ENCODE measurements at regions not wholly inside any gene's neighbourhood (a gene's known extent, or its start where the extent isn't known, plus 50 kb on each side); places are given as distances from the start of the nearest gene placed in this dataset.
"Not testable (repeated sequence)": the region's sequence is repeated elsewhere in the genome, so short reads cannot be mapped to it uniquely, and the experiment has no call there.

DNA sequence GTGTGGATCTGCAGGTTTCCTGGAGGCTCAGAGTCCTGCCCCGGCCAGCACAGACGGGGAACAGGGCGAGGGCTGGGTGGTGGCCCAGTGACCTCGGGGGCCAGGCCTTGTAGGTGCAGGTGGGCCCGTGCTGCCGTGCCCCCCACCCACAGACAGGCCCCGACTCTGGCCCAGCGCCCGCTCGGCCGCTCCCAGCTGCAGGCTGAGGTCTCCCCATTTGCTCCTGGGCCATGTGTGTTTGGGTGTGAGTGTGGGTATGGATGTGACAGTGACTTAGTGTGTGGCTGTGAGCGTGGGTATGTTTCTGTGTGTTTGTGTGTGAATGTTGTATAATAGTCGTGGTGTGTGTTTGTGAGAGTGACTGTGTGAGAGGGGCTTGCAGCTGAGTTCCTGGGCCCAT lies 173.8 kb downstream of the TMEM121 start:
- H3K4me3 ChIP-seq; DNase-seq; H3K4me1 ChIP-seq; intact Hi-C loops (cut with DNase I; ENCODE audit: low total_unique reads); H3K27ac ChIP-seq; H3K36me3 ChIP-seq; H3K27me3 ChIP-seq; H3K9me3 ChIP-seq: not testable (repeated sequence)

DNA sequence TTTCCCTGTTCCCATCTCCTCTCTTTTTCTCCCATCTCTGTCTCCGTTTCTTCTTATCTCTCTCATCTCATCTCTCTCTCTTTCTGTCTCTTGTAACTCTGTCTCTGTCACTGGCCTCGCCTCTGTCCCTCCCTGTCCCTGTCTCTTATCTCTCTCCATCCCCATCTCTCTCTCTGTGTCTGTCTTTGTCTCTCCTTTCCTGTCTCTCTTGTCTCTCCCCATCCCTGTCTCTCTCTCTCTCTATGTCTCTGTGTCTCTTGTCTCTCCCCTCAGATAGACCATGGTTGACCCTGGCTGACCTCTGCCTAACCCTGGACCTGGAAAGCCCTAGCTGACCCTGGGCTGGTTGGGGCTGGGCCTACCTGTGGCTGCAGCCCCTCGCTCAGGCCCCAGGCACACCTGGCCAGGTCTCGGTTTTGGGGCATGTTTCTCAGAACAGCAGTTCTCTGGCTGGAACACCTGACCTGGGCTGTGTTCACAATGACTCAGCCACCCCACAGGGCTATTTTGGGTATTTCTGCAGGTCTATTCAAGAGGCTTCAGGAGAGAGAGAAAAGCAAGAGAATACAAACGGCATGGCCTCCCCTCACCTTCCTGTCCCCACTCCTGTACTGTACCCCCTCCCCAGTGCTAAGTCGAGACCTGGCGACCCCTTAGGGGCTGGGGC lies 174.4 kb downstream of the TMEM121 start:
- no peaks in the 10 kb centered on the region for H3K27me3 ChIP-seq
- DNase-seq, result no peak
- intact Hi-C loops (cut with DNase I; ENCODE audit: low total_unique reads), result no loop called here
- no peak overlapping the region for H3K27ac ChIP-seq
- no peak overlapping the region for H3K4me3 ChIP-seq
- H3K4me1 ChIP-seq, result no peaks in the 10 kb centered on the region
- H3K36me3 ChIP-seq, result no peaks in the 10 kb centered on the region
- TF ChIP-seq, protein P1, sequence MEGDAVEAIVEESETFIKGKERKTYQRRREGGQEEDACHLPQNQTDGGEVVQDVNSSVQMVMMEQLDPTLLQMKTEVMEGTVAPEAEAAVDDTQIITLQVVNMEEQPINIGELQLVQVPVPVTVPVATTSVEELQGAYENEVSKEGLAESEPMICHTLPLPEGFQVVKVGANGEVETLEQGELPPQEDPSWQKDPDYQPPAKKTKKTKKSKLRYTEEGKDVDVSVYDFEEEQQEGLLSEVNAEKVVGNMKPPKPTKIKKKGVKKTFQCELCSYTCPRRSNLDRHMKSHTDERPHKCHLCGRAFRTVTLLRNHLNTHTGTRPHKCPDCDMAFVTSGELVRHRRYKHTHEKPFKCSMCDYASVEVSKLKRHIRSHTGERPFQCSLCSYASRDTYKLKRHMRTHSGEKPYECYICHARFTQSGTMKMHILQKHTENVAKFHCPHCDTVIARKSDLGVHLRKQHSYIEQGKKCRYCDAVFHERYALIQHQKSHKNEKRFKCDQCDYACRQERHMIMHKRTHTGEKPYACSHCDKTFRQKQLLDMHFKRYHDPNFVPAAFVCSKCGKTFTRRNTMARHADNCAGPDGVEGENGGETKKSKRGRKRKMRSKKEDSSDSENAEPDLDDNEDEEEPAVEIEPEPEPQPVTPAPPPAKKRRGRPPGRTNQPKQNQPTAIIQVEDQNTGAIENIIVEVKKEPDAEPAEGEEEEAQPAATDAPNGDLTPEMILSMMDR (IDR thresholded peaks at IDR 0.05), result no peak
- TF ChIP-seq POLR2A (IDR thresholded peaks at IDR 0.05), result no peak
- H3K9me3 ChIP-seq, result no peaks in the 10 kb centered on the region

DNA sequence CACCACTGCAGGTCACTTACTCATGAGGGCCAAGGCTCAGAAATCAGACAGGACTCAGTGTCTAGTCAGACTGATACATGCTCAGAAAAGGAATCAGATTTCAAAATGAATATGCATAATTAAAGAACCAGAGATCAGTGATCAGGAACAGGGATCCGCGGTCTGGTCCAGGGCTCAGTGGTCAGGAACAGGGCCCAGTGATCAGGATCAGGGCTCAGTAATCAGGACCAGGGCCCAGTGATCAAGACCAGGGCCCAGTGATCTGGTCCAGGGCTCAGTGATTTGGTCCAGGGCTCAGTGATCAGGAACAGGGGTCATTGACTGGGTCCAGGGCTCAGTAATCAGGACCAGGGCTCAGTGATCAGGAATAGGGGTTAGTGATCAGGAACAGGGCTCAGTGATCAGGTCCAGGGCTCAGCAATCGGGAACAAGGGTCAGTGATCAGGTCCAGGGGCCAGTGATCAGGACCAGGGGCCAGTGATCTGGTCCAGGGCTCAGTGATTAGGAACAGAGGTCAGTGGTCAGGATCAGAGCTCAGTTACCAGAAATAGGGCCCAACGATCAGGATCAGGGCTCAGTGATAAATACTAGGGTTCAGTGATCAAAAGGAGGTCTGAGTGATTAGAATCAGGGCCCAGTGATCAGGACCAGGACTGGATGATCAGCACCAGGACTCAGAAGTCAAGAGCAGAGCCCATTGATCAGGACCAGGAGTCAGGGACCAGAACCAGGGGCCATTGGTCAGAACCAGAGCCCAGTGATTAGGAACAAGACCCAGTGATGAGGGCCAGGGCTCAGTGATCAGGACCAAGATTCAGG lies 175.3 kb downstream of the TMEM121 start:
- Histone ChIP-seq H3K4me1 (no peaks in the 10 kb centered on the region), H3K4me3 (no peak overlapping the region), H3K27ac (no peak overlapping the region), H3K9me3 (no peaks in the 10 kb centered on the region), H3K36me3 (no peaks in the 10 kb centered on the region), H3K27me3 (no peaks in the 10 kb centered on the region)
- TF ChIP-seq, protein P1 (IDR thresholded peaks at IDR 0.05), result no peak
- no peak for TF ChIP-seq POLR2A (IDR thresholded peaks at IDR 0.05)
- intact Hi-C loops (cut with DNase I; ENCODE audit: low total_unique reads), result no loop called here
- DNase-seq, result no peak

DNA sequence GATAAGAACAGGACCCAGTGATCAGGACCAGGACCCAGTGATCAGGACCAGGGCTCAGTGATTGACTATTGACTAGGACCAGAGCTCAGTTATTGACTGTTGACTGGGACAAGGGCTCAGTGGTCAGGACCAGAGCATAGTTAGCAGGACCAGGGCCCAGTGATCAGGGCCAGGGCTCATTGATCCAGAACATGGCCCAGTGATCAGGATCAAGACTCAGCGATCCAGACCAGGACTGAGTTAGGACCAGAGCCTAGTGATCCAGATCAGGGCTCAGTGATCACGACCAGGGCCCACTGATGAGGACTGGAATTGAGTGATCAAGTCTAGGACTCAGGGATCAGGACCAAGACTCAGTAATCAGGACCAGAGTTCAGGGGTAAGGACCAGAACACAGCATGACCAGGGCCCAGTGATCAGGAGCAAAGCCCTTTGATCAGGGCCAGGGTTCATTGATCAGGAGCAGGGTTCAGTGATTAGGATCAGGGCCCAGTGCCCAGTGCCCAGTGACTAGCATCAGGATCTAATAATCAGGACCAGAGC lies 176.0 kb downstream of the TMEM121 start:
- no peak for DNase-seq
- no peaks in the 10 kb centered on the region for H3K27me3 ChIP-seq
- TF ChIP-seq, protein P1 (IDR thresholded peaks at IDR 0.05), result no peak
- TF ChIP-seq POLR2A (IDR thresholded peaks at IDR 0.05), result no peak
- H3K27ac ChIP-seq, result no peak overlapping the region
- H3K4me3 ChIP-seq, result no peak overlapping the region
- no peaks in the 10 kb centered on the region for H3K9me3 ChIP-seq
- no peaks in the 10 kb centered on the region for H3K36me3 ChIP-seq
- no peaks in the 10 kb centered on the region for H3K4me1 ChIP-seq
- intact Hi-C loops (cut with DNase I; ENCODE audit: low total_unique reads), result no loop called here

DNA sequence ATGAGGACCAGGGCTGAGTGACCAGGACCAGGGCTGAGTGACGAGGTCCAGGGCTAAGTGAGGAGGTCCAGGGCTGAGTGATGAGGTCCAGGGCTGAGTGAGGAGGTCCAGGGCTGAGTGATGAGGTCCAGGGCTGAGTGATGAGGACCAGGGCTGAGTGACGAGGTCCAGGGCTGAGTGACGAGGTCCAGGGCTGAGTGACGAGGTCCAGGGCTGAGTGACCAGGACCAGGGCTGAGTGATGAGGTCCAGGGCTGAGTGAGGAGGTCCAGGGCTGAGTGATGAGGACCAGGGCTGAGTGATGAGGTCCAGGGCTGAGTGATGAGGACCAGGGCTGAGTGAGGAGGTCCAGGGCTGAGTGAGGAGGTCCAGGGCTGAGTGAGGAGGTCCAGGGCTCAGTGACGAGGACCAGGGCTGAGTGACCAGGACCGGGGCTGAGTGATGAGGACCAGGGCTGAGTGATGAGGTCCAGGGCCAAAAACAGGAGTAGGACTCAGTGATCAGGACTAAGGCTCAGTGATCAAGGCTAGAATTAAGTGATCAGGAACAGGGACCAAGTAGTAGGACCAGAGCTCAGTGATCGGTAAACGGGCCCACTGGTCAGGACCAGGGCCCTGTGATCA lies 176.8 kb downstream of the TMEM121 start:
- H3K9me3 ChIP-seq; H3K4me3 ChIP-seq; H3K27ac ChIP-seq; H3K27me3 ChIP-seq; H3K4me1 ChIP-seq; intact Hi-C loops (cut with DNase I; ENCODE audit: low total_unique reads); DNase-seq; H3K36me3 ChIP-seq: not testable (repeated sequence)

DNA sequence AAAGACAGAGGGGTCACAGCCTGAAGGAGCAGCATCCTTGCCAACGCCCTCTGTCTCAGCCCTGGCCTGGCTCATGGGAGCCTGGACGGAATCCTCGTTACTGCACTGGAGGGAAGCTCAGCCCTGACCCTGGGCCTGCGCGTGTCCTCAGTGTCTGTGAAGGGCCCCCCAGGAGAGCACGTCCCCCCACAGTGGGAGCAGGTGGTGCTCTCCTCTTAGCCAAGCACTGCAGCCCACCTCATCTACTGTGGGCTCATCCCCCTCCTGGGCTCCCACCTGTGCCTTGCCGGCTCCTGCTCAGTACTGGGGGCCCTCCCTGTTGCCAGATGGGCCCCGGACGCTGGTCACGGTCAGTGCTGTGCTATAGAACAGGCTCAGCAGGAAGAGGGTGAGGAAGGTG lies 177.7 kb downstream of the TMEM121 start:
- H3K9me3 ChIP-seq; H3K27me3 ChIP-seq; H3K27ac ChIP-seq; H3K4me1 ChIP-seq; H3K4me3 ChIP-seq; DNase-seq; H3K36me3 ChIP-seq; intact Hi-C loops (cut with DNase I; ENCODE audit: low total_unique reads): not testable (repeated sequence)

DNA sequence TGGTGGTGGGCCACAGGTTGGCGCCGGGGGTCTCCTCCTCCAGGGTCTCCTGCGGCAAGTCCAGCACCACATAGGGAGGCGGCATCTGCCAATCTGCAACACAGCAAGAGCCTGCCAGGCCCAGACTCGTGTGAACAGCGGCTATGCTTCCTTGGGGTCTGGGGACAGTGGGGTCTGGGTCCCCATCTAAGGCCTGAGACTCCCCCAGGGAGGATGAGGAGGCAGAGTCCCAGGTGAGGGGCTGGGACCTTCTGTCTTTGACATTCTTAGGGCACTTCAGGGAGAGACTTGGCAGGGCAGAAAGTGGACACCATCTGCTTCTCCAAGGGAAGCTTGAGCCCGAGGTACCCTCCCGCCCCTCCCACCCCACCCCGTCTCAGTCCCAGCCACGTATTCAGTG lies 178.1 kb downstream of the TMEM121 start:
- intact Hi-C loops (cut with DNase I; ENCODE audit: low total_unique reads), result not testable (repeated sequence)

DNA sequence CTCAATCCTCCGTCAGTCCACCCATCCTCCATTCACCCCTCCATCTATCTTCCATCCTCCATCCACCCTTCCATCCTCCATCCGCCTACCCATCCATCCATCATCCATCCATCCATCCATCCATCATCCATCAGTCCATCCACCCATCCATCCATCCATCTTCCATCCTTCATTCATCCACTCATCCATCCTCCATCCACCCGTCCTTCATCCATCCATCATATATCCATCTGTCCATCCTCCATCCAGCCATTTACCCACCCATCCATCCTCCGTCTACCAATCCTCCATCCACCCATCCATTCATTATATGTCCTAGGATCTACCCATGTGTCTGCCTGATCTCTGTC lies 179.1 kb downstream of the TMEM121 start:
- DNase-seq, H3K9me3 ChIP-seq: not testable (repeated sequence)
- intact Hi-C loops (cut with DNase I; ENCODE audit: low total_unique reads), result loop anchor here (5.0 kb wide), 1 partner anchor 118 kb away; no protein-coding TSS in a partner anchor

More for the DNA sequence above, 178.1 kb downstream of the TMEM121 start:
- not testable (repeated sequence) for H3K4me1 ChIP-seq, DNase-seq, H3K27ac ChIP-seq, H3K4me3 ChIP-seq, H3K9me3 ChIP-seq, H3K27me3 ChIP-seq, H3K36me3 ChIP-seq

DNA sequence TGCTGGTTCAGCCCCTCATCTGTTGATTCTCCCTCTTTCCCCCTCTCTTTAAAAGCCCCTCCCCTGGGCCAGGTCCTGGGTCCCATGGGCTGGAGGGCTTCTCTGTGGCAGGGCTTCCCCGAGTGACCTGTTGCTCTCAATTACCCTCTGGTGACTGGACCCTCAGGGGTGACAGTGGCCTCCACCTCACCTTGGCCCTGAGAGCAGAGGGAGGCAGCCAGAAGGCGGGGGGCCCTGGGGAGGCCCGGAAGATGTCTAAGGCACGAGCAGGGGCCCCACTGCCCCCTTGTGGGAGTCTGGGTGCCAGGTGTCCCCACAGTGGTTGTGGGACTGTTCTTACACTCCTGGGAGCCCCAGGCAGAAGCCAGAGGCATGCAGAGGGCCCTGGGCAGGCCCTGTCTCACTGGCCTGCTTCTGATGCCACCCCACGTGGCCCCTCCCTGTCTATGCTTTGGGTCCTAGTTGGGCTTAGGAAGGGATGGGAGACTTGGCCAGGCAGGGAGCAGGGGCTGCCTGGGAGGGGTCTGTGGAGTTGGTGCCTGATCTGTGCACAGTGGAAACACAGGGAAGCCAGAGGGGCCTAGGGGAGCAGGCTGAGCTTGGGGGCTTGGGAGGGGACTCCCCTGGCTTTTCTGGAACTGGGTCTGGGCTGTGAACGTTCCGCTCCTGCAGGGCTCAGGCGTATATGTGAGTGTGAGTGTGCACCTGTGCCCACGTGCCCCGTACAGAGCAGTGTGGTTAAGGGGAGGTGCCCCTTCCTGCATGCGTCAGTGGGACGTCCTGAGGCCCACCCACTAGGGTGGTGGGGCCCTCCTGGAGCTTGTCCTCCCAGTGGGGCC lies 179.7 kb downstream of the TMEM121 start:
- not testable (repeated sequence) for H3K4me1 ChIP-seq, H3K27ac ChIP-seq, H3K36me3 ChIP-seq, DNase-seq, H3K27me3 ChIP-seq, H3K9me3 ChIP-seq, H3K4me3 ChIP-seq
- intact Hi-C loops (cut with DNase I; ENCODE audit: low total_unique reads), result loop anchor here (5.0 kb wide), 1 partner anchor 119 kb away; no protein-coding TSS in a partner anchor

More for the DNA sequence above, 179.1 kb downstream of the TMEM121 start:
- not testable (repeated sequence) for H3K4me3 ChIP-seq, H3K36me3 ChIP-seq, H3K4me1 ChIP-seq, H3K27me3 ChIP-seq, H3K27ac ChIP-seq
